ENCODE measurements at regions not wholly inside any gene's neighbourhood (a gene's known extent, or its start where the extent isn't known, plus 50 kb on each side); places are given as distances from the start of the nearest gene placed in this dataset.

- no peak for ATAC-seq
- 52 to 71% (median 57%) methylated on average over 10 of the region's 10 CpGs for WGBS, 4 donors
- intact Hi-C loops (cut with DNase I) = loop anchor here in 2 of 10 donors (2.0 to 5.0 kb wide), 2 partner anchors 414 kb away; no protein-coding TSS in a partner anchor
Observed at GRCh38 chr19:28880735-28881401, 332.1 kb downstream of the UQCRFS1 start.

GRCh38 chr19:28878862-28879566 is 333.9 kb downstream of the UQCRFS1 start:
- Histone ChIP-seq H3K4me3 (no peak overlapping the region), H3K27me3 (no peaks in the 10 kb centered on the region), H3K27ac (no peak overlapping the region), H3K4me1 (peaks cover 0 to 15% (median 5%) of the 10 kb centered on the region in 12 donors), H3K9me3 (no peaks in the 10 kb centered on the region), H3K36me3 (no peaks in the 10 kb centered on the region)
- TF ChIP-seq POLR2A (IDR thresholded peaks at IDR 0.05) (no peak), CTCF (IDR thresholded peaks at IDR 0.05) (peak; percentile 53 to 84 (median 73))
- WGBS, 4 donors = 22 to 28% (median 25%) methylated on average over 11 of the region's 11 CpGs
- DNase-seq (peak; percentile 42 to 75 (median 67)), ATAC-seq (peak in 3 of 4 donors; percentile 23 to 40 (median 23))
- intact Hi-C loops (cut with DNase I) = loop anchor here (1.0 to 10.0 kb wide), 8 partner anchors 142 to 914 kb away; no protein-coding TSS in a partner anchor

More at GRCh38 chr19:28880735-28881401, 332.1 kb downstream of the UQCRFS1 start:
- H3K4me3 ChIP-seq = no peak overlapping the region
- H3K9me3 ChIP-seq = no peaks in the 10 kb centered on the region
- no peaks in the 10 kb centered on the region for H3K27me3 ChIP-seq
- no peaks in the 10 kb centered on the region for H3K36me3 ChIP-seq
- peaks cover 0 to 15% (median 5%) of the 10 kb centered on the region in 12 donors for H3K4me1 ChIP-seq
- no peak overlapping the region for H3K27ac ChIP-seq
- TF ChIP-seq POLR2A (IDR thresholded peaks at IDR 0.05) (no peak), CTCF (IDR thresholded peaks at IDR 0.05) (no peak)
- DNase-seq = no peak

- H3K4me3 ChIP-seq = no peak overlapping the region
- WGBS, 4 donors = 70 to 81% (median 78%) methylated on average over 7 of the region's 7 CpGs
- H3K36me3 ChIP-seq = no peaks in the 10 kb centered on the region
- intact Hi-C loops (cut with DNase I) = loop anchor here in 7 of 10 donors (5.0 to 10.0 kb wide), 5 partner anchors 139 to 912 kb away; no protein-coding TSS in a partner anchor
- H3K27me3 ChIP-seq = no peaks in the 10 kb centered on the region
- peaks cover 0 to 10% (median 0%) of the 10 kb centered on the region in 12 donors for H3K4me1 ChIP-seq
- ATAC-seq = no peak
- no peak for DNase-seq
- H3K9me3 ChIP-seq = no peaks in the 10 kb centered on the region
- TF ChIP-seq POLR2A (IDR thresholded peaks at IDR 0.05) = no peak
- no peak for TF ChIP-seq CTCF (IDR thresholded peaks at IDR 0.05)
- no peak overlapping the region for H3K27ac ChIP-seq
Observed at GRCh38 chr19:28876609-28877123, 336.3 kb downstream of the UQCRFS1 start.

GRCh38 chr19:28874742-28875141 is 338.2 kb downstream of the UQCRFS1 start:
- Histone ChIP-seq H3K36me3 (no peaks in the 10 kb centered on the region), H3K27me3 (peaks cover 0 to 9% (median 0%) of the 10 kb centered on the region in 9 donors), H3K9me3 (no peaks in the 10 kb centered on the region), H3K27ac (no peak overlapping the region), H3K4me1 (peaks cover 0 to 10% (median 0%) of the 10 kb centered on the region in 12 donors), H3K4me3 (no peak overlapping the region)
- DNase-seq (no peak), ATAC-seq (no peak)
- TF ChIP-seq POLR2A (IDR thresholded peaks at IDR 0.05) (no peak), CTCF (IDR thresholded peaks at IDR 0.05) (no peak)
- intact Hi-C loops (cut with DNase I) = loop anchor here in 7 of 10 donors (5.0 to 10.0 kb wide), 5 partner anchors 137 to 910 kb away; no protein-coding TSS in a partner anchor
- 82 to 88% (median 84%) methylated on average over 6 to 9 of the region's 9 CpGs for WGBS, 4 donors

Data from heart left ventricle (tissue), 16 donors.